ENCODE measurements at regions not wholly inside any gene's neighbourhood (a gene's known extent, or its start where the extent isn't known, plus 50 kb on each side); places are given as distances from the start of the nearest gene placed in this dataset.

GRCh38 chr2:147639891-147640290 is 204.9 kb upstream of the ACVR2A start:
- H3K27me3 ChIP-seq, result no peaks in the 10 kb centered on the region
- 75% methylated on average over 2 of the region's 2 CpGs for WGBS
- no peak for TF ChIP-seq CTCF (IDR thresholded peaks at IDR 0.05)
- TF ChIP-seq POLR2A (IDR thresholded peaks at IDR 0.05), result no peak
- no peak for TF ChIP-seq EP300 (IDR thresholded peaks at IDR 0.05)
- TF ChIP-seq POLR2AphosphoS5 (IDR thresholded peaks at IDR 0.05), result no peak
- DNase-seq (ENCODE audit: low spot score in 2 of 2), result no peak
- H3K4me3 ChIP-seq, result no peak overlapping the region
- no peaks in the 10 kb centered on the region for H3K9me3 ChIP-seq
- no peaks in the 10 kb centered on the region for H3K36me3 ChIP-seq
- peaks cover 10% of the 10 kb centered on the region for H3K4me1 ChIP-seq
- no peak overlapping the region for H3K27ac ChIP-seq

- 93% methylated on average over 2 of the region's 2 CpGs for WGBS
Observed at GRCh38 chr2:147639386-147639785, 205.4 kb upstream of the ACVR2A start.

GRCh38 chr2:147636886-147637285 is 207.9 kb upstream of the ACVR2A start:
- H3K4me1 ChIP-seq, result peaks cover 10% of the 10 kb centered on the region
- no peaks in the 10 kb centered on the region for H3K27me3 ChIP-seq
- TF ChIP-seq POLR2AphosphoS5 (IDR thresholded peaks at IDR 0.05) (no peak), POLR2A (IDR thresholded peaks at IDR 0.05) (no peak), EP300 (IDR thresholded peaks at IDR 0.05) (no peak)
- H3K36me3 ChIP-seq, result no peaks in the 10 kb centered on the region
- WGBS, result 41% methylated on average over 3 of the region's 3 CpGs
- DNase-seq (ENCODE audit: low spot score in 2 of 2), result no peak
- H3K4me3 ChIP-seq, result no peak overlapping the region
- H3K27ac ChIP-seq, result no peak overlapping the region
- H3K9me3 ChIP-seq, result no peaks in the 10 kb centered on the region

More at GRCh38 chr2:147639386-147639785, 205.4 kb upstream of the ACVR2A start:
- H3K4me3 ChIP-seq, result no peak overlapping the region
- DNase-seq (ENCODE audit: low spot score in 2 of 2), result no peak
- peaks cover 10% of the 10 kb centered on the region for H3K4me1 ChIP-seq
- H3K9me3 ChIP-seq, result no peaks in the 10 kb centered on the region
- TF ChIP-seq POLR2A (IDR thresholded peaks at IDR 0.05), result no peak
- no peak for TF ChIP-seq CTCF (IDR thresholded peaks at IDR 0.05)
- TF ChIP-seq POLR2AphosphoS5 (IDR thresholded peaks at IDR 0.05), result no peak
- TF ChIP-seq EP300 (IDR thresholded peaks at IDR 0.05), result no peak
- no peaks in the 10 kb centered on the region for H3K27me3 ChIP-seq
- no peaks in the 10 kb centered on the region for H3K36me3 ChIP-seq
- H3K27ac ChIP-seq, result no peak overlapping the region

GRCh38 chr2:147636238-147636882 is 208.5 kb upstream of the ACVR2A start:
- DNase-seq (ENCODE audit: low spot score in 2 of 2), result no peak
- WGBS, result 40% methylated on average over 8 of the region's 8 CpGs
- Histone ChIP-seq H3K9me3 (no peaks in the 10 kb centered on the region), H3K27ac (no peak overlapping the region), H3K4me3 (no peak overlapping the region), H3K27me3 (no peaks in the 10 kb centered on the region), H3K36me3 (no peaks in the 10 kb centered on the region), H3K4me1 (peaks cover 10% of the 10 kb centered on the region)
- TF ChIP-seq POLR2AphosphoS5 (IDR thresholded peaks at IDR 0.05) (no peak), CTCF (IDR thresholded peaks at IDR 0.05) (no peak), EP300 (IDR thresholded peaks at IDR 0.05) (no peak), POLR2A (IDR thresholded peaks at IDR 0.05) (no peak)

GRCh38 chr2:147634826-147635225 is 210.0 kb upstream of the ACVR2A start:
- WGBS, result 76% methylated on average over 2 of the region's 2 CpGs
- H3K27ac ChIP-seq, result no peak overlapping the region
- DNase-seq (ENCODE audit: low spot score in 2 of 2), result no peak
- peaks cover 20% of the 10 kb centered on the region for H3K4me1 ChIP-seq
- no peaks in the 10 kb centered on the region for H3K9me3 ChIP-seq
- no peaks in the 10 kb centered on the region for H3K27me3 ChIP-seq
- no peaks in the 10 kb centered on the region for H3K36me3 ChIP-seq
- TF ChIP-seq POLR2AphosphoS5 (IDR thresholded peaks at IDR 0.05), result no peak
- TF ChIP-seq POLR2A (IDR thresholded peaks at IDR 0.05), result no peak
- TF ChIP-seq CTCF (IDR thresholded peaks at IDR 0.05), result no peak
- TF ChIP-seq EP300 (IDR thresholded peaks at IDR 0.05), result no peak
- no peak overlapping the region for H3K4me3 ChIP-seq

GRCh38 chr2:147632198-147632597 is 212.6 kb upstream of the ACVR2A start:
- Histone ChIP-seq H3K4me1 (peaks cover 20% of the 10 kb centered on the region), H3K9me3 (no peaks in the 10 kb centered on the region), H3K27me3 (no peaks in the 10 kb centered on the region), H3K27ac (no peak overlapping the region), H3K36me3 (no peaks in the 10 kb centered on the region), H3K4me3 (no peak overlapping the region)
- DNase-seq (ENCODE audit: low spot score in 2 of 2), result no peak
- WGBS, result 96% methylated on average over 1 of the region's 1 CpG
- TF ChIP-seq POLR2A (IDR thresholded peaks at IDR 0.05) (no peak), EP300 (IDR thresholded peaks at IDR 0.05) (no peak), POLR2AphosphoS5 (IDR thresholded peaks at IDR 0.05) (no peak), CTCF (IDR thresholded peaks at IDR 0.05) (no peak)

Measured in suprapubic skin (tissue), 4 donors.